22Rv1 (cell line): ENCODE measurements at regions not wholly inside any gene's neighbourhood (a gene's known extent, or its start where the extent isn't known, plus 50 kb on each side); places are given as distances from the start of the nearest gene placed in this dataset.

Experiments
- CTCF ChIP-seq: fragments of 450-650 bp; IDR thresholded peaks from 2 replicates; pipeline ENCODE4 v1.5.1; 2017; ENCODE audit warnings: mild to moderate bottlenecking
- ZFX ChIP-seq: fragments of 450-650 bp; IDR thresholded peaks from 2 replicates; pipeline ENCODE4 v1.6.1; 2017; ENCODE audit warnings: antibody characterized with exemption, borderline replicate concordance

- no peak for TF ChIP-seq CTCF
- TF ChIP-seq ZFX = no peak
These were observed 84.1 kb downstream of the C11orf91 start for GRCh38 chr11:33616552-33616951.
